Activated CD8-positive, alpha-beta memory T cell treated with anti-CD3 and anti-CD28 coated beads, Interleukin-2, amount 10 ng/mL, durations not matched to agents 7 days and 5 days (primary cell): ENCODE measurements at regions not wholly inside any gene's neighbourhood (a gene's known extent, or its start where the extent isn't known, plus 50 kb on each side); places are given as distances from the start of the nearest gene placed in this dataset.

Experiments used
- ATAC-seq: fragments of 150-1000 bp; cut with Tn5 transposase; one replicate; pipeline ENCODE4 v1.10.0; 2021; ENCODE audit warnings: moderate library complexity
- CTCF ChIA-PET: fragments of 350-600 bp; sonication (Branson Sonifier 250); formaldehyde crosslinking; loops from one replicate; lab custom pipeline; 2021; ENCODE audit warnings: antibody characterized with exemption; lab: Charles Lee
- DNase-seq: peaks from one replicate; pipeline ENCODE4 v3.0.0-alpha.2; 2020
- H3K27ac Mint-ChIP-seq: one replicate; pipeline ENCODE4 v1.8.0; 2021; ENCODE audit warnings: mild to moderate bottlenecking, mixed read lengths
- H3K27me3 Mint-ChIP-seq: one replicate; pipeline ENCODE4 v1.8.0; 2021; ENCODE audit warnings: mixed read lengths
- H3K36me3 Mint-ChIP-seq: one replicate; pipeline ENCODE4 v1.8.0; 2021; ENCODE audit warnings: mild to moderate bottlenecking, mixed read lengths
- H3K4me1 Mint-ChIP-seq: one replicate; pipeline ENCODE4 v1.8.0; 2021; ENCODE audit warnings: mixed read lengths
- H3K4me3 Mint-ChIP-seq: one replicate; pipeline ENCODE4 v1.8.0; 2021; ENCODE audit warnings: mild to moderate bottlenecking, moderate library complexity, mixed read lengths
- H3K9me3 Mint-ChIP-seq: one replicate; pipeline ENCODE4 v1.8.0; 2022; ENCODE audit warnings: low read depth, mixed read lengths

- ATAC-seq (no peak), DNase-seq (no peak)
- Mint-ChIP-seq H3K36me3 (peaks cover 3% of the 10 kb centered on the region), H3K4me3 (no peak overlapping the region), H3K27me3 (no peaks in the 10 kb centered on the region), H3K4me1 (no peaks in the 10 kb centered on the region), H3K9me3 (peaks cover 23% of the 10 kb centered on the region), H3K27ac (no peak overlapping the region)
- CTCF ChIA-PET: no interaction called here
These were observed 4747.7 kb upstream of the OR11H1 start for GRCh38 chr22:10780281-10780680.

GRCh38 chr22:10781571-10782403 is 4746.2 kb upstream of the OR11H1 start:
- Mint-ChIP-seq H3K9me3 (peaks cover 16% of the 10 kb centered on the region), H3K36me3 (peaks cover 3% of the 10 kb centered on the region), H3K4me1 (no peaks in the 10 kb centered on the region), H3K27me3 (no peaks in the 10 kb centered on the region), H3K4me3 (no peak overlapping the region), H3K27ac (no peak overlapping the region)
- DNase-seq (no peak), ATAC-seq (no peak)
- CTCF ChIA-PET: no interaction called here
